ENCODE measurements at regions not wholly inside any gene's neighbourhood (a gene's known extent, or its start where the extent isn't known, plus 50 kb on each side); places are given as distances from the start of the nearest gene placed in this dataset.

DNA sequence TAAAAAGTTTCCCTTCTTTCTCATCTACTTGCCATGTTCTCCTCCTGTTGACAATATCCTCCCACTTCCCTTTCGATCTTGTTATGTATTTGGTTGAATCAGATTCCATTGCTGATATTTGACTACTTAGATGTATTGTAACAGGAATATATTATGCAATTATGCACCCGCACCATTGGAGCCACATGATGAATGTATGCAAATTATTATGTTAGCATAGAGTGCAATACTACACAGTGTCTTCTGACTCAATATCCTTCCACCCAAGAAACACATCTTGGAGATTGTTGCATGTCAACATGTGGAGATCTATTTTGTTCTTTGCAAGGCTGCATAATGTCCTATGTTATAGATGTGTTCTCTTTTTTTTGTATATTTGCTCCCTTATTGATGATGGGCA, 219.2 kb upstream of the RBFOX1 start:
- no peak overlapping the region for H3K4me3 Mint-ChIP-seq
- peaks cover 2% of the 10 kb centered on the region for H3K4me1 Mint-ChIP-seq
- DNase-seq (ENCODE audit: low spot score in 2 of 2, unreplicated experiment in 2 of 2): no peak
- TF ChIP-seq, protein P1, sequence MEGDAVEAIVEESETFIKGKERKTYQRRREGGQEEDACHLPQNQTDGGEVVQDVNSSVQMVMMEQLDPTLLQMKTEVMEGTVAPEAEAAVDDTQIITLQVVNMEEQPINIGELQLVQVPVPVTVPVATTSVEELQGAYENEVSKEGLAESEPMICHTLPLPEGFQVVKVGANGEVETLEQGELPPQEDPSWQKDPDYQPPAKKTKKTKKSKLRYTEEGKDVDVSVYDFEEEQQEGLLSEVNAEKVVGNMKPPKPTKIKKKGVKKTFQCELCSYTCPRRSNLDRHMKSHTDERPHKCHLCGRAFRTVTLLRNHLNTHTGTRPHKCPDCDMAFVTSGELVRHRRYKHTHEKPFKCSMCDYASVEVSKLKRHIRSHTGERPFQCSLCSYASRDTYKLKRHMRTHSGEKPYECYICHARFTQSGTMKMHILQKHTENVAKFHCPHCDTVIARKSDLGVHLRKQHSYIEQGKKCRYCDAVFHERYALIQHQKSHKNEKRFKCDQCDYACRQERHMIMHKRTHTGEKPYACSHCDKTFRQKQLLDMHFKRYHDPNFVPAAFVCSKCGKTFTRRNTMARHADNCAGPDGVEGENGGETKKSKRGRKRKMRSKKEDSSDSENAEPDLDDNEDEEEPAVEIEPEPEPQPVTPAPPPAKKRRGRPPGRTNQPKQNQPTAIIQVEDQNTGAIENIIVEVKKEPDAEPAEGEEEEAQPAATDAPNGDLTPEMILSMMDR (IDR thresholded peaks at IDR 0.05; ENCODE audit: unreplicated experiment): no peak
- H3K27me3 Mint-ChIP-seq (ENCODE audit: low read depth): peaks cover 22% of the 10 kb centered on the region
- H3K9me3 Mint-ChIP-seq: no peaks in the 10 kb centered on the region
- H3K36me3 Mint-ChIP-seq: no peaks in the 10 kb centered on the region
- H3K27ac Mint-ChIP-seq: no peak overlapping the region

DNA sequence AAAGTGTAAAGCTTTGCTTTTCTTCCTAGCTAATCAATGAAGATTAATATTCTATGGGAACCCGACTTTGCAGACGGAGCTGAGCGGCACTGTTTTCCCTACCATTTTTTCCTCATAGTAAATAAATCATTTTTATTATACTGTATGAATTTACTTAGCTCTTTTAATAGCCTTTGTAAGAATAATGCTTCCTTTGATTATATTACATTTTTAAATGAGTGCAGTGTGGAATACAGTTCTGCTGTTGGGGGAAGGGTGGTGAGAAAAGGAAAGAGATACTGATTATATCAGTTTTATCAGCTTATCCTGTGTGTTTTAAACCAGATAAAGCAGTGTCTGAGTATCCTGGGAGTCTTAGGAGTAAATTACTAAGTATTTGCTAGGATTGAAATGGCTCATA, 221.4 kb upstream of the RBFOX1 start:
- peaks cover 2% of the 10 kb centered on the region for H3K4me1 Mint-ChIP-seq
- H3K9me3 Mint-ChIP-seq: no peaks in the 10 kb centered on the region
- peaks cover 26% of the 10 kb centered on the region for H3K27me3 Mint-ChIP-seq (ENCODE audit: low read depth)
- H3K27ac Mint-ChIP-seq: no peak overlapping the region
- no peaks in the 10 kb centered on the region for H3K36me3 Mint-ChIP-seq
- H3K4me3 Mint-ChIP-seq: no peak overlapping the region
- TF ChIP-seq, protein P1 (IDR thresholded peaks at IDR 0.05; ENCODE audit: unreplicated experiment): no peak
- no peak for DNase-seq (ENCODE audit: low spot score in 2 of 2, unreplicated experiment in 2 of 2)

DNA sequence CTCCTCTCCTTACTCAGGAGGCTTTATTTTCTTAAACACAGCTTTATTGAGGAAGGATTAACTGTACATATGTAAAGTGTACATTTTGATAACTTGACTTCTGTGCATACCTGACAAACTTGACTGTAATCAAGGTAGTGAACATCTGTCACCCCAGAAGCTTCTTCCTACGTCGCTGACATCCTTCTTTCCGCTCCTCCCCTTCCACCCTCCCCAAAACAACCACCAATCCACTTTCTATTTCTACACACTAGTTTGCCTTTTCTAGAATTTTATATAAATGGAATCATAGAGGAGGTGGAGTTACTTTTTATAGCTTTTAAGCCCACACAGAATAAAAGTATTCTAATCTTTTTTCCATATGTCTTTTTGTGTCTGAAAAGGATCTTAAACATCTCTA, 225.2 kb upstream of the RBFOX1 start:
- no peak for DNase-seq (ENCODE audit: low spot score in 2 of 2, unreplicated experiment in 2 of 2)
- Mint-ChIP-seq H3K27me3 (ENCODE audit: low read depth) (peaks cover 38% of the 10 kb centered on the region), H3K36me3 (no peaks in the 10 kb centered on the region), H3K4me1 (peaks cover 2% of the 10 kb centered on the region), H3K27ac (no peak overlapping the region), H3K9me3 (no peaks in the 10 kb centered on the region), H3K4me3 (no peak overlapping the region)
- TF ChIP-seq, protein P1 (IDR thresholded peaks at IDR 0.05; ENCODE audit: unreplicated experiment): no peak

DNA sequence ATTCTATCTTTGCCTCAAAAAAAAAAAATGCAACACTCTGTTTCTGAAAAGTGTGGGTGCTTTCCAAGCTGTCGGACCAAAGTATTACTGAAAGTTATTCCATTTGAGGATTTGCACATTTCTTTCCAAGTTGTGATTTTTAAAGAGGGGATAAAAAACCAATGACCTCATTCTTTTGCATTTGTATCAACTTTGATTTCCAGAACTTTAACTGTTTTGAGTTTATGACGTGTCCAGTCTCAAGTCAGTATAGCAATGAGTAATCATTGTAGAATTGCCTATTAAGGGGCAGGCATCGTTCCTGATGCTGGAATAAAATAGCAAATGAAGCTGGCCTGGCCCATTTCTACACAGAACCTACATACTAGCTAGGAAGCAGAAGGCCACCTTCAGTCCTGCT, 229.6 kb upstream of the RBFOX1 start:
- TF ChIP-seq, protein P1 (IDR thresholded peaks at IDR 0.05; ENCODE audit: unreplicated experiment): no peak
- Mint-ChIP-seq H3K4me1 (no peaks in the 10 kb centered on the region), H3K9me3 (no peaks in the 10 kb centered on the region), H3K27me3 (ENCODE audit: low read depth) (peaks cover 33% of the 10 kb centered on the region), H3K36me3 (no peaks in the 10 kb centered on the region), H3K4me3 (no peak overlapping the region), H3K27ac (no peak overlapping the region)
- no peak for DNase-seq (ENCODE audit: low spot score in 2 of 2, unreplicated experiment in 2 of 2)

DNA sequence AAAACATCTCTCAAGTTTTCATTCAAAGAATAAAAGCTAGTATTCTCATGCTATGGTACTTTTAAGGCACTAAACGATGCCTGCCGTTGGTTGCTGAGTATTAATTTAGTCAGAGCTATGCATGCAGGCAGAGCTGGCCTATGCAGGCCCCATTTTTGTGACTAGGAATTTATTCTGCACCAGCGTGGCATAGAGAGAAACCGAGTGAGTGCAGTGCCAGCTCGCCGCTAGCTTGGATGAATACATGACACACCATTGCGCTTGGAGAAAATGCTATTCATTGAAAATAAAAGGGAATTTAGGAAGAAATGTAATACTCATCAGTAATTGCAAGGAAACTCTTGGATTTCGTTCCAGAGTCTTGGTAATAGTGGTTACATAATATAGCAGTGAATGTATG, 231.6 kb upstream of the RBFOX1 start:
- no peaks in the 10 kb centered on the region for H3K36me3 Mint-ChIP-seq
- H3K4me1 Mint-ChIP-seq: no peaks in the 10 kb centered on the region
- TF ChIP-seq, protein P1 (IDR thresholded peaks at IDR 0.05; ENCODE audit: unreplicated experiment): no peak
- peaks cover 20% of the 10 kb centered on the region for H3K27me3 Mint-ChIP-seq (ENCODE audit: low read depth)
- H3K4me3 Mint-ChIP-seq: no peak overlapping the region
- H3K9me3 Mint-ChIP-seq: no peaks in the 10 kb centered on the region
- no peak overlapping the region for H3K27ac Mint-ChIP-seq
- DNase-seq (ENCODE audit: low spot score in 2 of 2, unreplicated experiment in 2 of 2): no peak

DNA sequence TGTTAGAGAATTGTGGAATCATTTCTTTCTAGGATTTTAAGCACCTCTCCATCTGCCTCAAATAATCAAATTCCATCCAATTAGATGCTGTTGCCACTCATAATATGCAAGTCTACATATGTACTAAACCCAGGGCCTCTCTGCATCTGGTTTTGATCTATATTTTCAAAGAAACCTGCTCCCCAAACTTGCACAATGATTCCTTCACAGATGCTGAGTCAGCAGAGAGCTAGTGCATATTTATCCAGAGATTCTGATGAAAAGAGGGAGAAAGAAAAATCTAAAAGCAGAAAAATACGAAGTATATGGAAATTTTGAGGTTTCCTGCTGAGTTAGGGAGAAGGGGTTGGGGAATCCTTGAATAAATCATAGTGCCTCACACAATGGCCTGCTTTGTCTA, 235.1 kb upstream of the RBFOX1 start:
- Mint-ChIP-seq H3K4me3 (no peak overlapping the region), H3K36me3 (no peaks in the 10 kb centered on the region), H3K9me3 (no peaks in the 10 kb centered on the region), H3K27me3 (ENCODE audit: low read depth) (peaks cover 14% of the 10 kb centered on the region), H3K4me1 (no peaks in the 10 kb centered on the region), H3K27ac (no peak overlapping the region)
- DNase-seq (ENCODE audit: low spot score in 2 of 2, unreplicated experiment in 2 of 2): no peak
- TF ChIP-seq, protein P1 (IDR thresholded peaks at IDR 0.05; ENCODE audit: unreplicated experiment): no peak
